ENCODE measurements at regions not wholly inside any gene's neighbourhood (a gene's known extent, or its start where the extent isn't known, plus 50 kb on each side); places are given as distances from the start of the nearest gene placed in this dataset.

DNA sequence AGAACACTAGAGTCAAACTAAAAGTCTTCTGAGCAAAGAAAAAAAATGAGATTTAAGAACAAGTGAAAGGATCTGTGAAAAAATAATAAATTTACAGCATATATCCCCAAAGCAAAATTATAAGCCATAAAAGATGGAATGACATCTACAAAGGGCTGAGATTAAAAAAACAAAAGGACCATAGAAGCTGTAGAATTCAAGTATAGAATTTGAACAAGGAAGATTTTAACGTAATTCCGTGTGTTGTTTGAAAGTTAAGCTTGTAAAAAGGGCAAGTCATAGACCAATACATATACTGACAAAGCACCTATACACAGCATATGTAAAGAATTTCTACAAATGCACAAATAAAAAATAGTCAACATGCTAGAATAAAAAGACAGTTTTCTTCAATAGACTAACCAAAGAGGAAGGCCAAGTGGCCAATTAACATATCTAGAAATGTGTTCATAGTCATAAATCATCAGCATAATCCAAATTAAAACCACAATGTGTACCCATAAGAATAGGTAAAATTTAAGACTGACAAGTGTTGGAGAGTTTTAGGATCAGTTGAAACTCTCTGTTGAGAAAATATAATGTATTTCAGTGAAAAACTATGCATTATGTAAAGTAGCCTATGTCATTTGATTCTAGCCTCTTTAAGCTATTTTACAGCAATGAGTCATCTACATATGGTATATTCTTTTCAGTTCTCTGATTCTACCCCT, 674.9 kb downstream of the OLFM4 start:
- no peaks in the 10 kb centered on the region for H3K36me3 ChIP-seq
- WGBS, 2 donors = 88 to 93% methylated on average over 2 of the region's 2 CpGs
- DNase-seq = no peak
- no peaks in the 10 kb centered on the region for H3K27me3 ChIP-seq
- no peak for TF ChIP-seq EP300 (IDR thresholded peaks at IDR 0.05)
- no peak for TF ChIP-seq POLR2AphosphoS5 (IDR thresholded peaks at IDR 0.05)
- no peak for TF ChIP-seq POLR2A (IDR thresholded peaks at IDR 0.05)
- TF ChIP-seq, protein P1, sequence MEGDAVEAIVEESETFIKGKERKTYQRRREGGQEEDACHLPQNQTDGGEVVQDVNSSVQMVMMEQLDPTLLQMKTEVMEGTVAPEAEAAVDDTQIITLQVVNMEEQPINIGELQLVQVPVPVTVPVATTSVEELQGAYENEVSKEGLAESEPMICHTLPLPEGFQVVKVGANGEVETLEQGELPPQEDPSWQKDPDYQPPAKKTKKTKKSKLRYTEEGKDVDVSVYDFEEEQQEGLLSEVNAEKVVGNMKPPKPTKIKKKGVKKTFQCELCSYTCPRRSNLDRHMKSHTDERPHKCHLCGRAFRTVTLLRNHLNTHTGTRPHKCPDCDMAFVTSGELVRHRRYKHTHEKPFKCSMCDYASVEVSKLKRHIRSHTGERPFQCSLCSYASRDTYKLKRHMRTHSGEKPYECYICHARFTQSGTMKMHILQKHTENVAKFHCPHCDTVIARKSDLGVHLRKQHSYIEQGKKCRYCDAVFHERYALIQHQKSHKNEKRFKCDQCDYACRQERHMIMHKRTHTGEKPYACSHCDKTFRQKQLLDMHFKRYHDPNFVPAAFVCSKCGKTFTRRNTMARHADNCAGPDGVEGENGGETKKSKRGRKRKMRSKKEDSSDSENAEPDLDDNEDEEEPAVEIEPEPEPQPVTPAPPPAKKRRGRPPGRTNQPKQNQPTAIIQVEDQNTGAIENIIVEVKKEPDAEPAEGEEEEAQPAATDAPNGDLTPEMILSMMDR (IDR thresholded peaks at IDR 0.05) = no peak
- no peak overlapping the region for H3K27ac ChIP-seq
- no peaks in the 10 kb centered on the region for H3K4me1 ChIP-seq
- no peak overlapping the region for H3K4me3 ChIP-seq
- peaks cover 0 to 7% (median 3%) of the 10 kb centered on the region in 4 donors for H3K9me3 ChIP-seq
- ATAC-seq (ENCODE audit: low FRiP score in 2 of 2) = no peak

DNA sequence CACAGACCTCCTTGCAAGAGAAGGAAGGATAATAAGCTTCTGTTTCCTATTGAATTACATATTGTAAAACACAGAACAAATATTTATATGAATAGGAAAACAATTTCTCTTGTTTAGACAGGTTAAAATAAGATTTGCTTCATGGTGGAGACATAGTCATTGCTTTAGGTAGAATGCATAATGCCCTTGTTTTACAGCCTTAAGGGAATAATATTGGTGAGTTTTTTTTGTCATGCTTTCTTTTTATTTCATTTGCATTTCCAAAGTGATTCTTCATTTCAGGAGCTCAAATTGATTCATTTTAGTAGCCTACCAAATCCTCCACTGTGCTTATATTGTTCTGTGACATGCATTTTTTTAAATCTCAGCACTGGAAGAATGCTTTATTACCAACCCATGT, 690.7 kb downstream of the OLFM4 start:
- ATAC-seq (ENCODE audit: low FRiP score in 2 of 2) = no peak
- H3K4me1 ChIP-seq = no peaks in the 10 kb centered on the region
- no peak for DNase-seq
- no peak overlapping the region for H3K4me3 ChIP-seq
- H3K27ac ChIP-seq = no peak overlapping the region
- no peaks in the 10 kb centered on the region for H3K27me3 ChIP-seq
- H3K9me3 ChIP-seq = peaks cover 0 to 14% (median 3%) of the 10 kb centered on the region in 4 donors
- H3K36me3 ChIP-seq = no peaks in the 10 kb centered on the region
- TF ChIP-seq POLR2A (IDR thresholded peaks at IDR 0.05) (no peak), POLR2AphosphoS5 (IDR thresholded peaks at IDR 0.05) (no peak), EP300 (IDR thresholded peaks at IDR 0.05) (no peak)
- TF ChIP-seq, protein P1 (IDR thresholded peaks at IDR 0.05) = no peak

DNA sequence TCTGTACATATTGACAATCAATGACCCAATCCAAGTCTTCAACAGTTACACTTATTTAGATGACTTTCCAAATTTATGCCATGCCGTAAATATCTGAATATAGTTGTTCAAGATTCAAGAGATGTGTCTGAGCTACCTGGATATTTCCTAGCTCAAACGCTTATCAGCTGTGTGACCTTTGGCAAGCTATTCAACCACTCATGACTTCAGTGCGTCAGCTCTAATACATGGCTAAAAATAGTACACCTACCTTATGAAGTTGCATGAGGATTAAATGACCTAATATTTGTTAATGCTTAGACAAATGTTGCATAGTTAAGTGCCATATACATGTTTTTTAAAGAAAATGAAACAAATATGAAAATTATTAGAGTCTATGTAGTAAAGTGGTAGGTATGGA, 704.1 kb downstream of the OLFM4 start:
- no peaks in the 10 kb centered on the region for H3K27me3 ChIP-seq
- 73 to 81% methylated on average over 3 of the region's 3 CpGs for WGBS, 2 donors
- no peak overlapping the region for H3K27ac ChIP-seq
- DNase-seq (no peak), ATAC-seq (ENCODE audit: low FRiP score in 2 of 2) (no peak)
- TF ChIP-seq, protein P1 (IDR thresholded peaks at IDR 0.05) = no peak
- TF ChIP-seq POLR2A (IDR thresholded peaks at IDR 0.05) = no peak
- TF ChIP-seq POLR2AphosphoS5 (IDR thresholded peaks at IDR 0.05) = no peak
- TF ChIP-seq EP300 (IDR thresholded peaks at IDR 0.05) = no peak
- no peak overlapping the region for H3K4me3 ChIP-seq
- no peaks in the 10 kb centered on the region for H3K4me1 ChIP-seq
- no peaks in the 10 kb centered on the region for H3K9me3 ChIP-seq
- no peaks in the 10 kb centered on the region for H3K36me3 ChIP-seq

DNA sequence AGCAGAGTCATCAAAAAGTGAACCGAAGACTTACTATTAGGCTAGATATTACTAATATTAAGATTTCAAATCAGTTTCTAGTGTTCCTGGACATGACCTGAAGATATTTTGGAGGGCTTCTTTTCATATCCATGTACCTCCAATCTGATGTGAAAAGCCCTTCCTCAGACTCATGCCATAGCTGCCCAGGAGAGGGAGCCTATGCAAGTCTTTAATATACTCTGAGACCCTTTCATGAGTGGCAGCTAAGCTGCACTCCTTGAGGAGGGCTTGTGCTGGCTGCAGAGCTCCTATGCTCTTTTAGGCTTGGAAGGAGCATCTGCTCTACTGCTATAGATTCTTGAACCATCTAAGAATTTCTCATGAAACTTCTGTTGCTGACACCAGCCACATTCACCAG, 715.3 kb downstream of the OLFM4 start:
- H3K36me3 ChIP-seq = no peaks in the 10 kb centered on the region
- H3K4me1 ChIP-seq = no peaks in the 10 kb centered on the region
- 91 to 96% methylated on average over 1 of the region's 1 CpG for WGBS, 2 donors
- no peaks in the 10 kb centered on the region for H3K27me3 ChIP-seq
- no peak for DNase-seq
- H3K4me3 ChIP-seq = no peak overlapping the region
- H3K9me3 ChIP-seq = no peaks in the 10 kb centered on the region
- no peak overlapping the region for H3K27ac ChIP-seq
- no peak for ATAC-seq (ENCODE audit: low FRiP score in 2 of 2)
- TF ChIP-seq EP300 (IDR thresholded peaks at IDR 0.05) (no peak), POLR2A (IDR thresholded peaks at IDR 0.05) (no peak), POLR2AphosphoS5 (IDR thresholded peaks at IDR 0.05) (no peak)

DNA sequence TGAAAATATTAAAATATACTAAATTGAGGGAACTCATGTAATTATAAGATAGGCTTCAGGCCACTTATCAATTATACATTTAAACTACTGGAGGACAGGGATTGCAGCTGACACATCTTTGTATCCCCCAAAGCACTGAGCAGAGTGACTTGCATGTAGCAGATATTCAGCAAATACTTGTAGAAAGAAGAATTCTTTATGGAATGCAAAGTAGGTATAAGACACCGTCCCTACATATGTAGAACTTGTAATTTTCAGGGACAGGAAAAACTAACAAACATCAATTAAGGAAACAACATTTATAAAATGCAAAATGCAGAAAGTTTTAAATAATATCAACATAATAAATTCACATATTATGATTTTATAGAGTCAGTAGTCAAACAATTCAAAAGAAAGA, 719.2 kb downstream of the OLFM4 start:
- H3K27ac ChIP-seq = no peak overlapping the region
- H3K4me1 ChIP-seq = no peaks in the 10 kb centered on the region
- no peak for ATAC-seq (ENCODE audit: low FRiP score in 2 of 2)
- H3K36me3 ChIP-seq = no peaks in the 10 kb centered on the region
- 80 to 84% methylated on average over 1 of the region's 1 CpG for WGBS, 2 donors
- no peak for DNase-seq
- no peaks in the 10 kb centered on the region for H3K9me3 ChIP-seq
- no peak for TF ChIP-seq POLR2AphosphoS5 (IDR thresholded peaks at IDR 0.05)
- no peaks in the 10 kb centered on the region for H3K27me3 ChIP-seq
- no peak overlapping the region for H3K4me3 ChIP-seq

DNA sequence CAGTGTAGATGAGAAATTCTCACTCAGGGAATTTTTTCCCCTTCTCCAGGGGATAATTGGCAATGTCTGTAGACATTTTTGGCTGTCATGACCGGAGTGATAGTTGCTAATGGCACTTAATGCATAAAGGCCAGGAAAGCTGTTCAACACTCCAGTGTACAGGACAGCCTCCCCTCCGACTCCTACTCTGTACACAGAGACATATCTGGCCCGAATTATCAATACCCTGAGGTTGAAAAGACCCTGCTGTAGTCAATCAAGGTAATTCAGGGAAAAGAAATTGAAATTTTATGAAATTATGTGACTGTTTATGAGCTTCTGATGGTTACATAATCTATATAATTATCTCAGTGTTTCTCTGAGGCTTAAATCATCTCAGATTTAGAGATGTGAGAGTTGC, 720.7 kb downstream of the OLFM4 start:
- H3K27ac ChIP-seq = no peak overlapping the region
- no peak for ATAC-seq (ENCODE audit: low FRiP score in 2 of 2)
- no peak for DNase-seq
- no peaks in the 10 kb centered on the region for H3K27me3 ChIP-seq
- H3K36me3 ChIP-seq = no peaks in the 10 kb centered on the region
- 60 to 67% methylated on average over 3 of the region's 3 CpGs for WGBS, 2 donors
- H3K4me3 ChIP-seq = no peak overlapping the region
- TF ChIP-seq POLR2A (IDR thresholded peaks at IDR 0.05) (no peak), POLR2AphosphoS5 (IDR thresholded peaks at IDR 0.05) (no peak), EP300 (IDR thresholded peaks at IDR 0.05) (no peak)
- TF ChIP-seq, protein P1 (IDR thresholded peaks at IDR 0.05) = no peak
- H3K4me1 ChIP-seq = no peaks in the 10 kb centered on the region
- no peaks in the 10 kb centered on the region for H3K9me3 ChIP-seq

All from upper lobe of left lung (tissue), 6 donors.